ENCODE measurements at regions not wholly inside any gene's neighbourhood (a gene's known extent, or its start where the extent isn't known, plus 50 kb on each side); places are given as distances from the start of the nearest gene placed in this dataset.
"Not testable (repeated sequence)": the region's sequence is repeated elsewhere in the genome, so short reads cannot be mapped to it uniquely, and the experiment has no call there.

DNA sequence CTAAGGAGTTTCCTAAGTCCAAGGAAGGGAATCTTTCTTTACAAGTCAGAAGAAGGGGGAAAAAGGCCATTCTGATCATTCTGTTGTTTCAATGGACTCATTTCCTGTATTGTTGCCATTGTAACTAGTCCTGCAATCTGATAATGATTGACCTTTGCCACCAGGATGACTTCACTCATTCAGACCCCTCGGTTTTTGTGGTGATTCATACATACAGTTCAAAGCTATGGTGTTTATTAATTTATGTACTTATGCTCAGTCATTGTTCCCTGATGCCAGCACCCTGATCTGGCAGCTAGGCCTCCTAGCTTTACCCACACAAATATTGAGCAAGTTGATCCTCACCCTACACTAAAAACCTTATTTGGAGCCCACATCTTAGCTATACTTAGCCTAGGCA is 57.6 kb upstream of the ZNF519 start:
- DNase-seq (ENCODE audit: low spot score) = no peak

GRCh38 chr18:14188751-14189406 is 56.6 kb upstream of the ZNF519 start:
- not testable (repeated sequence) for DNase-seq (ENCODE audit: low spot score)
